ENCODE measurements at regions not wholly inside any gene's neighbourhood (a gene's known extent, or its start where the extent isn't known, plus 50 kb on each side); places are given as distances from the start of the nearest gene placed in this dataset.

DNA sequence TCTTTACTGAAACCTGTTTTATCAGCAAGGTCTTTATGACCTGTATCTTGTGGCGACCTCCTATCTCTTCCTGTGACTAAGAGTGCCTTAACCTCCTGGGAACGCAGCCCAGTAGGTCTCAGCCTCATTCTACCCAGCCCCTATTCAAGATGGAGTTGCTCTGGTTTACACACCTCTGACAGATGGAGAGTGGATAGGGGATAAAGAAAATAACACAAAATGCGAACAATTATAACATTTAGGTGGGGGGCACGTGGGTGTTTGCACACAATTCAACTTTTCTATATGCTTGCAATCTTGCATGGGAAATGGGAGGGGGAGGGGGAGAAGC, 83.3 kb downstream of the RMI2 start:
- Histone ChIP-seq H3K9ac (ENCODE audit: insufficient read length, low read depth) (no peak overlapping the region), H3K9me3 (ENCODE audit: insufficient read depth, low read length) (no peaks in the 10 kb centered on the region), H3K4me1 (ENCODE audit: insufficient read depth, insufficient read length) (peaks cover 6% of the 10 kb centered on the region), H3K4me3 (ENCODE audit: insufficient read length, low read depth) (no peak overlapping the region), H3K36me3 (ENCODE audit: insufficient read depth, insufficient read length, low read length) (no peaks in the 10 kb centered on the region), H3K27me3 (ENCODE audit: insufficient read depth, insufficient read length) (no peaks in the 10 kb centered on the region)
- TF ChIP-seq YY1 (IDR thresholded peaks at IDR 0.05; ENCODE audit: insufficient read depth, insufficient read length) (no peak), ZNF274 (IDR thresholded peaks at IDR 0.05; ENCODE audit: low read depth, low read length) (no peak), SUZ12 (IDR thresholded peaks at IDR 0.05; ENCODE audit: extremely low read depth, insufficient read depth, insufficient read length) (no peak)
- no peak for DNase-seq (ENCODE audit: low read depth, low spot score)

DNA sequence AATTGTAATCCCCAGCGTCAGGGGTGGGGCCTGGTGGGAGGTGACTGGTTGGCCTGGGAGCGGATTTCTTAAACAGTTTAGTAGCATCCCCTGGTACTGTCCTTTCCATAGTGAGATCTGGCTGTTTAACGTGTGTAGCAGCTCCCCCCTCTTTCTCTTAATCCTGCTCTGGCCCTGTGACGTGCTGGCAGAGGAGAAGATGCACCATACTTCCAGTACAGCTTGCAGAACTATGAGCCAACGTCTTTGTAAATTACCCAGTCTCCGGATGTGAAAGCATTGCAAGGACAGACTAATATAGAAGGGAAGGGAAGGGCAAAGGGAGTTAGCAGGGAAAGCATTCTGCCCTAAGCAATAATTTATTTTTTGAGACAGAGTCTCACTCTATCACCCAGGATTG, 83.9 kb downstream of the RMI2 start:
- H3K4me1 ChIP-seq (ENCODE audit: insufficient read depth, insufficient read length): peaks cover 6% of the 10 kb centered on the region

DNA sequence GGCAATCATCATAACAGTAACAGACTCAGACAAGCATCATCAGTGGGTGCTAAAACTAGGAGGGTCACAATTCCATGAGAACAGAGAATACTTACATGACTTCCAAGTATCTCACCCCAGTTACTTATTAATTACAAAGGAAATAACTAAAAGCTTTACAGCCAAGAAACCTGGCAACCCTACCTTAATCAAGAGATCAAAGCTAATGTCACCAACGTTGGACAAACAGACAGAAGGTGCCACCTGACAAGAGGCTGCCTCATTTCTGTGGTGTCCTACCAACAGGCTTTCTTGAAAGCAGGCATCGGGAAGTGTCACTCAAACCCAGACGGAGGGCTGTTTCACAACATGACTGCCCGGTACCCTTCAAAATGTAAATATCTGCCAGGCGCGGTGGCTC, 84.6 kb downstream of the RMI2 start:
- H3K9ac ChIP-seq (ENCODE audit: insufficient read length, low read depth): no peak overlapping the region
- DNase-seq (ENCODE audit: low read depth, low spot score): no peak
- H3K36me3 ChIP-seq (ENCODE audit: insufficient read depth, insufficient read length, low read length): no peaks in the 10 kb centered on the region
- TF ChIP-seq SUZ12 (IDR thresholded peaks at IDR 0.05; ENCODE audit: extremely low read depth, insufficient read depth, insufficient read length) (no peak), YY1 (IDR thresholded peaks at IDR 0.05; ENCODE audit: insufficient read depth, insufficient read length) (no peak), ZNF274 (IDR thresholded peaks at IDR 0.05; ENCODE audit: low read depth, low read length) (no peak)
- H3K27me3 ChIP-seq (ENCODE audit: insufficient read depth, insufficient read length): no peaks in the 10 kb centered on the region
- peaks cover 6% of the 10 kb centered on the region for H3K4me1 ChIP-seq (ENCODE audit: insufficient read depth, insufficient read length)
- H3K4me3 ChIP-seq (ENCODE audit: insufficient read length, low read depth): no peak overlapping the region
- H3K9me3 ChIP-seq (ENCODE audit: insufficient read depth, low read length): no peaks in the 10 kb centered on the region

More for the DNA sequence above, 83.9 kb downstream of the RMI2 start:
- no peaks in the 10 kb centered on the region for H3K27me3 ChIP-seq (ENCODE audit: insufficient read depth, insufficient read length)
- H3K9ac ChIP-seq (ENCODE audit: insufficient read length, low read depth): no peak overlapping the region
- TF ChIP-seq YY1 (IDR thresholded peaks at IDR 0.05; ENCODE audit: insufficient read depth, insufficient read length) (no peak), SUZ12 (IDR thresholded peaks at IDR 0.05; ENCODE audit: extremely low read depth, insufficient read depth, insufficient read length) (no peak), ZNF274 (IDR thresholded peaks at IDR 0.05; ENCODE audit: low read depth, low read length) (no peak)
- H3K4me3 ChIP-seq (ENCODE audit: insufficient read length, low read depth): no peak overlapping the region
- H3K9me3 ChIP-seq (ENCODE audit: insufficient read depth, low read length): no peaks in the 10 kb centered on the region
- H3K36me3 ChIP-seq (ENCODE audit: insufficient read depth, insufficient read length, low read length): no peaks in the 10 kb centered on the region
- DNase-seq (ENCODE audit: low read depth, low spot score): no peak

DNA sequence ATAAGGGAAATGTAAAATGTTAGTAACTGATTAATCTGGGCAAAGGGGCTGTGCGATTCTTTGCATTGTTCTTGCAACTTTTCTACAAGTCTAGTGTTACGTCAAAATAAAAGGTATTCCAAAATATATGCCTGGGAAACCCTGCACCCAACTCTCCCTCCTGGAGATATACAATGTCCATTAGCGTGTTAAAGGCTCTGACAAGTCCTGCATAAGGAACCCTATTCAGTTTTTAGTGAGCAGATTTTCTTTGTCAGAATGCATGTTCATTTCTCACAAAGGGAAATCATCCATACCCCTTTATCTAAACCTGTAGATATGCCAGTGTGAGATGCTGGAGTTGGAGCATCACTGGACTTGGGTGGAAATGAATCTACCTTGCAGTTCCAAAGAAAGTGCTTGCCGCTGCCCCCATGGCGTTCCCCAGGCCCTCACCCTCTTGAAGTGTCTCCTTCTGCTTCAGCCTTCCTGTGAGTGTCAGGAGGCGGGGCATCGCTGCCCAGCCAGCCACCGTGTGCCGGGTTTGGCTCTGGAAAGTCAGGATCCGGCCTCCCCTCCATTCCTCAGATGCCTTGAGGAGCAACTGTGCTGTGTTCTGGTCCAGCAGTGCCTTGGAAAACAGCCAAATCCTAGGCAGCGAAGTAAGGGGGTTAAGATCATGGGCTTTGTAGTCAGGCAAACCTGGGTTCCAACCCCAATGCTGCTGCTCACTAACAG, 85.5 kb downstream of the RMI2 start:
- Histone ChIP-seq H3K27me3 (ENCODE audit: insufficient read depth, insufficient read length) (no peaks in the 10 kb centered on the region), H3K9ac (ENCODE audit: insufficient read length, low read depth) (no peak overlapping the region), H3K9me3 (ENCODE audit: insufficient read depth, low read length) (no peaks in the 10 kb centered on the region), H3K36me3 (ENCODE audit: insufficient read depth, insufficient read length, low read length) (no peaks in the 10 kb centered on the region), H3K4me3 (ENCODE audit: insufficient read length, low read depth) (no peak overlapping the region), H3K4me1 (ENCODE audit: insufficient read depth, insufficient read length) (peaks cover 5% of the 10 kb centered on the region)
- no peak for TF ChIP-seq SUZ12 (IDR thresholded peaks at IDR 0.05; ENCODE audit: extremely low read depth, insufficient read depth, insufficient read length)
- TF ChIP-seq YY1 (IDR thresholded peaks at IDR 0.05; ENCODE audit: insufficient read depth, insufficient read length): no peak
- TF ChIP-seq ZNF274 (IDR thresholded peaks at IDR 0.05; ENCODE audit: low read depth, low read length): no peak
- DNase-seq (ENCODE audit: low read depth, low spot score): no peak

DNA sequence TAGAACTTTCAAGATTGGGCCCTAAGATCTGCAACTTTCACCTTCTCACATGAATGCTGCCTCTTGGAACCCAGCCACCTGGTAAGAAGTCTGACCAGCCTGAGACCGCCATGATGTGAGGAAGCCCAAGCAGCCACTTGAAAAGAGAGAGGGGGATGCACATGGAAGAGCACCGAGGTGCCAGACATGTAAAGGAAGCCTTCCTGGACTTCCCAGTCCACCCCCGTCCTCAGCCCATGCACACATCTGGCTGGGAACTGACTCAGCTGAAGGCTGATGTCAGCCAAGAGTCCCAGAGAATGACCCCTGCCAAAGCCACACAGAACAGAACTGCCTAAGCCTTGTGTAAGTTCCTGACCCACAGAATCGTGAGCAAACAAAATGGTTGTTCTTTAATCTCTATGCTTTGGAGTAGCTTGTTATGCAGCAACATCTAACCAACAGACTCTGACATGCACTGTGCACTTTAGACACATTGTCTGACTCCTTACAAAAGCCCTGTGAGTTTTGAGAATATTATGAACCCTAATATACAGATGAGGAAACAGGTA, 86.7 kb downstream of the RMI2 start:
- no peaks in the 10 kb centered on the region for H3K36me3 ChIP-seq (ENCODE audit: insufficient read depth, insufficient read length, low read length)
- TF ChIP-seq ZNF274 (IDR thresholded peaks at IDR 0.05; ENCODE audit: low read depth, low read length): no peak
- no peak for TF ChIP-seq YY1 (IDR thresholded peaks at IDR 0.05; ENCODE audit: insufficient read depth, insufficient read length)
- TF ChIP-seq SUZ12 (IDR thresholded peaks at IDR 0.05; ENCODE audit: extremely low read depth, insufficient read depth, insufficient read length): no peak

DNA sequence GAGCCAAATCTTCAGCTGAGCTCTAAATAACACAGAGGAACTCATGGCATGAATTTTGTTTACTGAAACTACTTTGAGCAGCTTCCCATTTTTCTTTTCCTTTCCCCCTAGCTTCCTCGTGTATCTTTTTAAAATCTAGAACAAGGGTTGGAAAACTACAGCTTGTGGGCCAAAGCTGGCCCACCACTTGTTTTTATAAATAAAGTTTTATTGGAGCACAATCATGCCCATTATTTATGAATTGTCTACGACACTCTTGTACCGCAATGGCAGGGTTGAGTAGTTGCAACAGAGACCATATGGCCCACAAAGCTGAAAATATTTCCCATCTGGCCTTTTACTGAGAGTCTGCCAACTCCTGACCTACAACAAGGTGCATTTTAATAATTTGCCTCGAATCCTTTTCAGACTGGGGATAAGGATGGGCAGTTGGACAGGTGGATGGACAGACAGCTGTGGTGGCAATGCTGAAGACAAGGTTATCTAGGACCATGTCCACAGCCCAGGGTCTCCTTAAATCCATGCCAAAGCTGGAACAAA, 87.7 kb downstream of the RMI2 start:
- H3K4me1 ChIP-seq (ENCODE audit: insufficient read depth, insufficient read length): peaks cover 5% of the 10 kb centered on the region
- no peak overlapping the region for H3K4me3 ChIP-seq (ENCODE audit: insufficient read length, low read depth)
- no peak for DNase-seq (ENCODE audit: low read depth, low spot score)
- no peak overlapping the region for H3K9ac ChIP-seq (ENCODE audit: insufficient read length, low read depth)
- no peak for TF ChIP-seq SUZ12 (IDR thresholded peaks at IDR 0.05; ENCODE audit: extremely low read depth, insufficient read depth, insufficient read length)
- no peak for TF ChIP-seq YY1 (IDR thresholded peaks at IDR 0.05; ENCODE audit: insufficient read depth, insufficient read length)
- TF ChIP-seq ZNF274 (IDR thresholded peaks at IDR 0.05; ENCODE audit: low read depth, low read length): no peak
- H3K27me3 ChIP-seq (ENCODE audit: insufficient read depth, insufficient read length): no peaks in the 10 kb centered on the region
- H3K9me3 ChIP-seq (ENCODE audit: insufficient read depth, low read length): no peaks in the 10 kb centered on the region
- no peaks in the 10 kb centered on the region for H3K36me3 ChIP-seq (ENCODE audit: insufficient read depth, insufficient read length, low read length)

More for the DNA sequence above, 86.7 kb downstream of the RMI2 start:
- Histone ChIP-seq H3K27me3 (ENCODE audit: insufficient read depth, insufficient read length) (no peaks in the 10 kb centered on the region), H3K4me1 (ENCODE audit: insufficient read depth, insufficient read length) (peaks cover 5% of the 10 kb centered on the region), H3K4me3 (ENCODE audit: insufficient read length, low read depth) (no peak overlapping the region), H3K9me3 (ENCODE audit: insufficient read depth, low read length) (no peaks in the 10 kb centered on the region), H3K9ac (ENCODE audit: insufficient read length, low read depth) (no peak overlapping the region)
- no peak for DNase-seq (ENCODE audit: low read depth, low spot score)

DNA sequence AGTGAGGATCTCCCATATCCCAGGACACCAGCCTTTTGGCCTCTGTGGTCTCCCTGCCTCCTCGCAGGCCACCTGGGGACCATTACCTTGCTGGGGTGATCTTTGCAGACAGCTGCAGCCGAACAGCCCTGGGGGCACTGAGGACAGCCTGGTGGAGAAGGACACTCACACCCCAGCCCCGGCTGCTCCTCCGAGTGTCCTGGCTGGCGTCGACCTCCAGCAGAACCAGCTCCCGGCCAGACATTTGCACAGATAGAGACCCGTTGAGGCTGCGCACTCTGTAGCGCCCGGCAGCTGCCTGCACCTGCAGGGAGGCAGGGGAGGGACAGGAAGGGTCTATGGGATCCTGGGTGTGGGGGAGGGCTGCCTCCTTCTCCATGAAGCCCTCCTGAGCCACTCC, 90.3 kb downstream of the RMI2 start:
- Histone ChIP-seq H3K4me3 (ENCODE audit: insufficient read length, low read depth) (no peak overlapping the region), H3K9ac (ENCODE audit: insufficient read length, low read depth) (no peak overlapping the region), H3K36me3 (ENCODE audit: insufficient read depth, insufficient read length, low read length) (no peaks in the 10 kb centered on the region), H3K9me3 (ENCODE audit: insufficient read depth, low read length) (peaks cover 10% of the 10 kb centered on the region; the same call in 1 of the 2 replicates), H3K27me3 (ENCODE audit: insufficient read depth, insufficient read length) (no peaks in the 10 kb centered on the region), H3K4me1 (ENCODE audit: insufficient read depth, insufficient read length) (peaks cover 2% of the 10 kb centered on the region)
- DNase-seq (ENCODE audit: low read depth, low spot score): no peak
- no peak for TF ChIP-seq ZNF274 (IDR thresholded peaks at IDR 0.05; ENCODE audit: low read depth, low read length)
- TF ChIP-seq YY1 (IDR thresholded peaks at IDR 0.05; ENCODE audit: insufficient read depth, insufficient read length): no peak
- TF ChIP-seq SUZ12 (IDR thresholded peaks at IDR 0.05; ENCODE audit: extremely low read depth, insufficient read depth, insufficient read length): no peak
